Gastrocnemius medialis (tissue), 4 donors: ENCODE measurements at regions not wholly inside any gene's neighbourhood (a gene's known extent, or its start where the extent isn't known, plus 50 kb on each side); places are given as distances from the start of the nearest gene placed in this dataset.

Experiments
- ATAC-seq, 2 donors: fragments of 150-250 bp; one replicate each; pipeline ENCODE4 v1.9.1; 2016
- DNase-seq, 2 donors: peaks; one replicate each; pipeline ENCODE4 v3.0.0-alpha.2; 2019
- H3K27ac ChIP-seq, 4 donors: fragments of 200-600 bp; sonication (generic); 1 replicate in 1 of 4; 2 replicates in 3 of 4; pipeline ENCODE4 v1.5.1; 2016 to 2018; ENCODE audit warnings: mild to moderate bottlenecking in 2 of 4, moderate library complexity in 1 of 4
- H3K27me3 ChIP-seq, 3 donors: fragments of 200-600 bp; sonication (generic) in 2 of 3; 1 replicate in 1 of 3; 2 replicates in 2 of 3; pipeline versions ENCODE4 v1.5.1 to v1.6.0; 2016 to 2019; ENCODE audit warnings: mild to moderate bottlenecking in 1 of 3, moderate library complexity in 1 of 3
- H3K36me3 ChIP-seq, 2 donors: fragments of 200-600 bp; sonication (generic) in 1 of 2; one replicate each; pipeline ENCODE4 v1.5.1; 2017 to 2018
- H3K4me1 ChIP-seq, 2 donors: fragments of 200-600 bp; sonication (generic) in 1 of 2; one replicate each; pipeline ENCODE4 v1.5.1; 2016 to 2017; ENCODE audit warnings: mild to moderate bottlenecking in 2 of 2
- H3K4me3 ChIP-seq, 4 donors: fragments of 200-600 bp; sonication (generic) in 3 of 4; 1 replicate in 1 of 4; 2 replicates in 3 of 4; pipeline ENCODE4 v1.5.1; 2016 to 2019; ENCODE audit warnings: mild to moderate bottlenecking in 2 of 4
- H3K9me3 ChIP-seq, 3 donors: fragments of 200-600 bp; sonication (generic) in 2 of 3; 1 replicate in 1 of 3; 2 replicates in 2 of 3; pipeline ENCODE4 v1.5.1; 2016 to 2019
- CTCF ChIP-seq, 5 experiments: fragments of 450-650 bp in 3 of 5; fragments of 200-600 bp in 2 of 5; sonication (generic) in 2 of 5; IDR thresholded peaks in 4 of 5; conservative IDR thresholded peaks in 1 of 5; 1 replicate in 4 of 5; 2 replicates in 1 of 5; pipeline ENCODE4 v1.5.1; 2016 to 2019; ENCODE audit warnings: antibody characterized with exemption in 5 of 5, mild to moderate bottlenecking in 3 of 5, moderate library complexity in 3 of 5
- POLR2A ChIP-seq, 2 donors: fragments of 450-650 bp; IDR thresholded peaks; one replicate each; pipeline ENCODE4 v1.6.1; 2017; ENCODE audit warnings: antibody characterized with exemption in 2 of 2, mild to moderate bottlenecking in 2 of 2, moderate library complexity in 2 of 2
- in situ Hi-C, 4 donors: fragments of 200-750 bp; cut with MboI; loops; one replicate each; pipeline versions ENCODE4 v1.15.0 to v1.8.0; 2017; ENCODE audit warnings: low sequenced_read_pairs in 4 of 4
- intact Hi-C: fragments of 100-400 bp; cut with DNase I; formaldehyde crosslinking; loops from one replicate; pipeline ENCODE4 v1.15.1; 2023; ENCODE audit warnings: low total_unique reads

- Histone ChIP-seq H3K4me1 (no peaks in the 10 kb centered on the region), H3K27me3 (no peaks in the 10 kb centered on the region), H3K9me3 (no peaks in the 10 kb centered on the region), H3K36me3 (no peaks in the 10 kb centered on the region), H3K27ac (no peak overlapping the region), H3K4me3 (no peak overlapping the region)
- intact Hi-C loops (no loop called here), in situ Hi-C loops (no loop called here)
- DNase-seq (no peak), ATAC-seq (no peak)
- no peak for TF ChIP-seq POLR2A (IDR thresholded peaks at IDR 0.05)
- TF ChIP-seq CTCF (IDR thresholded peaks at IDR 0.05 in 4 of 5, conservative IDR thresholded peaks at IDR 0.05 in 1 of 5), result no peak
Measured at GRCh38 chr5:175305251-175305650, 138.7 kb downstream of the DRD1 start.

GRCh38 chr5:175290379-175290778, 153.6 kb downstream of the DRD1 start:
- Histone ChIP-seq H3K27me3 (no peaks in the 10 kb centered on the region), H3K4me1 (no peaks in the 10 kb centered on the region), H3K4me3 (no peak overlapping the region), H3K36me3 (no peaks in the 10 kb centered on the region), H3K9me3 (no peaks in the 10 kb centered on the region), H3K27ac (no peak overlapping the region)
- in situ Hi-C loops, result no loop called here
- TF ChIP-seq CTCF (IDR thresholded peaks at IDR 0.05 in 4 of 5, conservative IDR thresholded peaks at IDR 0.05 in 1 of 5), result no peak
- no peak for TF ChIP-seq POLR2A (IDR thresholded peaks at IDR 0.05)
- no peak for DNase-seq
- intact Hi-C loops, result no loop called here
- ATAC-seq, result no peak

GRCh38 chr5:175288048-175288621, 155.8 kb downstream of the DRD1 start:
- Histone ChIP-seq H3K4me3 (no peak overlapping the region), H3K27ac (no peak overlapping the region), H3K9me3 (no peaks in the 10 kb centered on the region), H3K36me3 (no peaks in the 10 kb centered on the region), H3K27me3 (no peaks in the 10 kb centered on the region), H3K4me1 (no peaks in the 10 kb centered on the region)
- no peak for TF ChIP-seq POLR2A (IDR thresholded peaks at IDR 0.05)
- no peak for TF ChIP-seq CTCF (IDR thresholded peaks at IDR 0.05 in 4 of 5, conservative IDR thresholded peaks at IDR 0.05 in 1 of 5)
- intact Hi-C loops (no loop called here), in situ Hi-C loops (no loop called here)
- no peak for DNase-seq
- ATAC-seq, result no peak

DNA sequence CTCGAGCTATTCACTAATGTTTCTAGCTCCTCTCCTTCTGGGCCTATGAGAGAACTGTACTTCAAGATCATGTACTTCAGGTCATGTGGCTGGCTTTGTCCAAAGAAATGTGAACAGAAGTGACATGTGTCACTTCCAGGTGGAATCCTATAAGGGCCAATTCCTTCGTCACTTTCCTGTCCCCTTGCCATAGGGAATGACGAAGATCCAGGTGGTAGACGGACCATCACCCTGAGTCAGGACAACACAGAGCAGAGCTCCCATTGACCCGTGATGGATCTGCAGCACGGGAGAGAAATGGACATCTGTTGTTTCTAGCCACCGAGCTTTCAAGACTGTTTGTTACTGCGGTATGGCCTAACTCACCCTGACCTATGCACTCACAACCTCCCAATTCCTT, 157.0 kb downstream of the DRD1 start:
- TF ChIP-seq CTCF (IDR thresholded peaks at IDR 0.05 in 4 of 5, conservative IDR thresholded peaks at IDR 0.05 in 1 of 5) (no peak), POLR2A (IDR thresholded peaks at IDR 0.05) (no peak)
- Histone ChIP-seq H3K27me3 (no peaks in the 10 kb centered on the region), H3K36me3 (no peaks in the 10 kb centered on the region), H3K9me3 (no peaks in the 10 kb centered on the region), H3K4me1 (no peaks in the 10 kb centered on the region), H3K4me3 (no peak overlapping the region), H3K27ac (no peak overlapping the region)
- no peak for ATAC-seq
- in situ Hi-C loops (no loop called here), intact Hi-C loops (no loop called here)
- no peak for DNase-seq

DNA sequence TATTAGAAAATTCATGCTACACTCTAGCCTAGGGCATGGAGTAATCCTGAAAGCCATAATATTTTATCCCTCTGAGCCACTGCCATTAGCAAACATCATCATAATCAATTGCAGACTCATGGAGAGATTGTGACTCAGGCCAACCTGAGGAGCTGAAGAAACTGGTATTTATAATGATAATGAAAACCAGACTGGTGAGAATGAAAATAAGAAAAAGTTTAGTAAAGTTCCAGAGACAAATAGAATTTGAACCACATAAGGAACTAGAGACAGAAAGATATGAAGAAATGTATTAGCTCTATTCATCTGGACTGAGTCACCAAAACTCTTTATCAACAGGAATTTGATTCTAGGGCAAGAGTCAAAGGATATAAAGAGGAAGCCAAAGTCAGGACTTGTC, 158.7 kb downstream of the DRD1 start:
- H3K36me3 ChIP-seq, result no peaks in the 10 kb centered on the region
- H3K4me3 ChIP-seq, result no peak overlapping the region
- H3K27ac ChIP-seq, result no peak overlapping the region
- intact Hi-C loops, result no loop called here
- TF ChIP-seq POLR2A (IDR thresholded peaks at IDR 0.05) (no peak), CTCF (IDR thresholded peaks at IDR 0.05 in 4 of 5, conservative IDR thresholded peaks at IDR 0.05 in 1 of 5) (no peak)
- H3K9me3 ChIP-seq, result no peaks in the 10 kb centered on the region
- DNase-seq (no peak), ATAC-seq (no peak)
- H3K4me1 ChIP-seq, result no peaks in the 10 kb centered on the region
- no peaks in the 10 kb centered on the region for H3K27me3 ChIP-seq
- in situ Hi-C loops, result no loop called here
